OCI-LY1 (cell line): ENCODE measurements at regions not wholly inside any gene's neighbourhood (a gene's known extent, or its start where the extent isn't known, plus 50 kb on each side); places are given as distances from the start of the nearest gene placed in this dataset.

ENCODE experiments used
- H2AFZ ChIP-seq: fragments of 200-600 bp; sonication (generic), shearing (Covaris generic); 2 replicates; pipeline ENCODE4 v1.6.0; 2014; ENCODE audit warnings: antibody characterized with exemption, mild to moderate bottlenecking, low read length
- H3F3A ChIP-seq: fragments of 200-600 bp; sonication (generic), shearing (Covaris generic); 2 replicates; pipeline ENCODE4 v1.6.0; 2014; ENCODE audit warnings: mild to moderate bottlenecking, antibody characterized with exemption, low read length, moderate library complexity; ENCODE audit not compliant: insufficient read depth
- H3K27ac ChIP-seq: fragments of 200-600 bp; sonication (generic); 2 replicates; pipeline ENCODE4 v1.5.1; 2014; ENCODE audit warnings: low read length, mixed run types, mild to moderate bottlenecking, low read depth; ENCODE audit not compliant: poor library complexity, severe bottlenecking
- H3K27me3 ChIP-seq: fragments of 200-600 bp; sonication (generic); 2 replicates; pipeline ENCODE4 v1.6.0; 2014; ENCODE audit warnings: antibody characterized with exemption, mild to moderate bottlenecking, low read length, moderate library complexity; ENCODE audit not compliant: insufficient read depth
- H3K36me3 ChIP-seq: fragments of 200-600 bp; sonication (generic); 2 replicates; pipeline ENCODE4 v1.6.1; 2014; ENCODE audit warnings: mild to moderate bottlenecking, antibody characterized with exemption, low read length, moderate library complexity, mixed read lengths; ENCODE audit not compliant: insufficient read depth
- H3K4me1 ChIP-seq: fragments of 200-600 bp; sonication (generic); 2 replicates; pipeline ENCODE4 v1.5.1; 2014; ENCODE audit warnings: mild to moderate bottlenecking, low read length, moderate library complexity; ENCODE audit not compliant: insufficient read depth, severe bottlenecking
- H3K4me2 ChIP-seq: fragments of 200-600 bp; sonication (generic), shearing (Covaris generic); 2 replicates; pipeline ENCODE4 v1.6.1; 2014; ENCODE audit warnings: low read length
- H3K4me3 ChIP-seq: fragments of 200-600 bp; sonication (generic); 2 replicates; pipeline ENCODE4 v1.5.1; 2014; ENCODE audit warnings: low read length, low read depth, mild to moderate bottlenecking, mixed read lengths; ENCODE audit not compliant: poor library complexity, severe bottlenecking
- H3K79me2 ChIP-seq: fragments of 200-600 bp; shearing (Covaris generic); 2 replicates; pipeline ENCODE4 v1.6.1; 2016; ENCODE audit warnings: mixed run types, low read length, mixed read lengths; ENCODE audit not compliant: insufficient read depth
- H3K9ac ChIP-seq: fragments of 200-600 bp; sonication (generic), shearing (Covaris generic); 2 replicates; pipeline ENCODE4 v1.6.1; 2014; ENCODE audit warnings: mild to moderate bottlenecking, low read length, mixed read lengths
- H3K9me2 ChIP-seq: fragments of 200-600 bp; sonication (generic), shearing (Covaris generic); 2 replicates; pipeline ENCODE4 v1.6.1; 2014; ENCODE audit warnings: low read depth, mild to moderate bottlenecking, low read length, mixed read lengths
- H3K9me3 ChIP-seq: fragments of 200-600 bp; shearing (Covaris generic); 2 replicates; pipeline ENCODE4 v1.6.1; 2014; ENCODE audit warnings: low read length, mixed read lengths
- H4K20me1 ChIP-seq: fragments of 200-600 bp; sonication (generic), shearing (Covaris generic); 2 replicates; pipeline ENCODE4 v1.6.0; 2016; ENCODE audit warnings: mild to moderate bottlenecking, low read length; ENCODE audit not compliant: insufficient read depth
- CTCF ChIP-seq: fragments of 200-600 bp; sonication (generic), shearing (Covaris generic); IDR thresholded peaks from 2 replicates; pipeline ENCODE4 v1.5.1; 2017; ENCODE audit warnings: mild to moderate bottlenecking, antibody characterized with exemption, low read length, moderate library complexity, mixed read lengths
- EZH2 ChIP-seq: fragments of 200-600 bp; sonication (generic), shearing (Covaris generic); IDR thresholded peaks from 2 replicates; pipeline ENCODE4 v1.8.0; 2017; ENCODE audit warnings: borderline replicate concordance, mixed run types, mild to moderate bottlenecking, antibody characterized with exemption, low read length, moderate library complexity, mixed read lengths

GRCh38 chr14:28344381-28344780 is 422.2 kb upstream of the FOXG1 start:
- no peaks in the 10 kb centered on the region for H3K9me2 ChIP-seq
- H3K36me3 ChIP-seq = no peaks in the 10 kb centered on the region
- no peaks in the 10 kb centered on the region for H4K20me1 ChIP-seq
- H3K79me2 ChIP-seq = no peaks in the 10 kb centered on the region
- H3K27me3 ChIP-seq = no peaks in the 10 kb centered on the region
- H2AFZ ChIP-seq = no peak overlapping the region
- no peaks in the 10 kb centered on the region for H3K4me1 ChIP-seq
- TF ChIP-seq CTCF (no peak), EZH2 (no peak)
- H3K9ac ChIP-seq = no peak overlapping the region
- no peak overlapping the region for H3K27ac ChIP-seq
- no peaks in the 10 kb centered on the region for H3F3A ChIP-seq
- no peak overlapping the region for H3K4me3 ChIP-seq
- H3K4me2 ChIP-seq = no peak overlapping the region
- no peaks in the 10 kb centered on the region for H3K9me3 ChIP-seq

- Histone ChIP-seq H3K9me2 (no peaks in the 10 kb centered on the region), H3K27me3 (no peaks in the 10 kb centered on the region), H3K9me3 (no peaks in the 10 kb centered on the region), H3K4me3 (no peak overlapping the region), H3K36me3 (no peaks in the 10 kb centered on the region), H3K4me2 (no peak overlapping the region), H3K4me1 (no peaks in the 10 kb centered on the region), H3K27ac (no peak overlapping the region), H3F3A (no peaks in the 10 kb centered on the region), H3K9ac (no peak overlapping the region), H3K79me2 (no peaks in the 10 kb centered on the region), H2AFZ (no peak overlapping the region), H4K20me1 (no peaks in the 10 kb centered on the region)
- TF ChIP-seq CTCF (no peak), EZH2 (no peak)
Measured at GRCh38 chr14:28348797-28349196, 417.8 kb upstream of the FOXG1 start.

GRCh38 chr14:28356819-28357218 is 409.8 kb upstream of the FOXG1 start:
- no peaks in the 10 kb centered on the region for H3K79me2 ChIP-seq
- no peaks in the 10 kb centered on the region for H4K20me1 ChIP-seq
- H3F3A ChIP-seq = no peaks in the 10 kb centered on the region
- no peak overlapping the region for H3K27ac ChIP-seq
- no peaks in the 10 kb centered on the region for H3K36me3 ChIP-seq
- TF ChIP-seq CTCF = no peak
- TF ChIP-seq EZH2 = no peak
- H3K4me2 ChIP-seq = no peak overlapping the region
- H2AFZ ChIP-seq = no peak overlapping the region
- H3K4me3 ChIP-seq = no peak overlapping the region
- H3K9ac ChIP-seq = no peak overlapping the region
- H3K9me2 ChIP-seq = no peaks in the 10 kb centered on the region
- no peaks in the 10 kb centered on the region for H3K4me1 ChIP-seq
- no peaks in the 10 kb centered on the region for H3K27me3 ChIP-seq
- H3K9me3 ChIP-seq = 0 out of 2 replicates have a peak, but pooled peaks cover 3% of the 10 kb centered on the region
